H9 (cell line): ENCODE measurements at regions not wholly inside any gene's neighbourhood (a gene's known extent, or its start where the extent isn't known, plus 50 kb on each side); places are given as distances from the start of the nearest gene placed in this dataset.

Experiments
- DNase-seq: peaks from one replicate; pipeline ENCODE4 v3.0.0-alpha.2; 2017
- H2AFZ ChIP-seq: one replicate; pipeline ENCODE4 v1.6.1; 2013; ENCODE audit warnings: mild to moderate bottlenecking, low read length, control low read depth, moderate library complexity
- H2AK5ac ChIP-seq: 2 replicates; pipeline ENCODE4 v1.6.1; 2013; ENCODE audit warnings: low read length, control low read depth, mixed read lengths; ENCODE audit not compliant: insufficient read length
- H2BK120ac ChIP-seq: one replicate; pipeline ENCODE4 v1.6.1; 2013; ENCODE audit warnings: low read depth, mild to moderate bottlenecking, low read length, control low read depth, inconsistent platforms; ENCODE audit not compliant: poor library complexity, severe bottlenecking
- H2BK12ac ChIP-seq: 2 replicates; pipeline ENCODE4 v1.6.1; 2013; ENCODE audit warnings: low read length, control low read depth, mixed read lengths, low read depth; ENCODE audit not compliant: insufficient read length
- H2BK15ac ChIP-seq: 2 replicates; pipeline ENCODE4 v1.6.1; 2013; ENCODE audit warnings: low read depth, low read length, control low read depth
- H2BK20ac ChIP-seq: one replicate; pipeline ENCODE4 v1.6.1; 2013; ENCODE audit warnings: low read depth, mild to moderate bottlenecking, low read length, control low read depth, inconsistent platforms; ENCODE audit not compliant: poor library complexity, severe bottlenecking
- H2BK5ac ChIP-seq: 2 replicates; pipeline ENCODE4 v1.6.1; 2013; ENCODE audit warnings: low read length, control low read depth, mixed read lengths; ENCODE audit not compliant: insufficient read length
- H3K14ac ChIP-seq: 2 replicates; pipeline ENCODE4 v1.6.1; 2013; ENCODE audit warnings: low read length, control low read depth; ENCODE audit not compliant: insufficient read depth
- H3K18ac ChIP-seq: 2 replicates; pipeline ENCODE4 v1.6.1; 2013; ENCODE audit warnings: low read depth, mild to moderate bottlenecking, mixed read lengths, low read length, control low read depth; ENCODE audit not compliant: insufficient read length
- H3K23ac ChIP-seq: 2 replicates; pipeline ENCODE4 v1.6.1; 2013; ENCODE audit warnings: low read length, control low read depth, mixed read lengths, low read depth; ENCODE audit not compliant: insufficient read length
- H3K23me2 ChIP-seq: 2 replicates; pipeline ENCODE4 v1.6.1; 2013; ENCODE audit warnings: low read depth, mild to moderate bottlenecking, mixed read lengths, low read length, control low read depth; ENCODE audit not compliant: insufficient read length, poor library complexity, severe bottlenecking
- H3K27ac ChIP-seq: 2 replicates; pipeline ENCODE4 v1.5.1; 2013; ENCODE audit warnings: low read length, control low read depth, mixed read lengths, low read depth; ENCODE audit not compliant: insufficient read length
- H3K27me3 ChIP-seq: 2 replicates; pipeline ENCODE4 v1.6.1; 2013; ENCODE audit warnings: low read length, control low read depth, inconsistent platforms; ENCODE audit not compliant: insufficient read depth
- H3K4ac ChIP-seq: 2 replicates; pipeline ENCODE4 v1.6.1; 2013; ENCODE audit warnings: low read depth, mild to moderate bottlenecking, control low read depth, inconsistent platforms, low read length, moderate library complexity
- H3K4me1 ChIP-seq: 2 replicates; pipeline ENCODE4 v1.6.1; 2013; ENCODE audit warnings: low read length, control low read depth, inconsistent platforms; ENCODE audit not compliant: insufficient read depth
- H3K4me2 ChIP-seq: 2 replicates; pipeline ENCODE4 v1.6.1; 2013; ENCODE audit warnings: low read length, control low read depth, mixed read lengths; ENCODE audit not compliant: insufficient read length, insufficient read depth
- H3K56ac ChIP-seq: 2 replicates; pipeline ENCODE4 v1.6.1; 2013; ENCODE audit warnings: low read depth, mild to moderate bottlenecking, mixed read lengths, low read length, control low read depth; ENCODE audit not compliant: insufficient read length
- H3K79me1 ChIP-seq: 2 replicates; pipeline ENCODE4 v1.6.1; 2013; ENCODE audit warnings: low read depth, mild to moderate bottlenecking, moderate library complexity, low read length, control low read depth, inconsistent platforms; ENCODE audit not compliant: insufficient read depth, poor library complexity, severe bottlenecking
- H3K79me2 ChIP-seq: 2 replicates; pipeline ENCODE4 v1.6.1; 2013; ENCODE audit warnings: low read length, control low read depth, inconsistent platforms; ENCODE audit not compliant: insufficient read depth
- H3K9ac ChIP-seq: 2 replicates; pipeline ENCODE4 v1.6.1; 2013; ENCODE audit warnings: low read length, control low read depth, mixed read lengths; ENCODE audit not compliant: insufficient read length; ENCODE audit errors: extremely low read depth
- H3K9me3 ChIP-seq: one replicate; pipeline ENCODE4 v1.6.1; 2013; ENCODE audit warnings: low read depth, low read length, inconsistent platforms; ENCODE audit not compliant: control insufficient read depth
- H3T11ph ChIP-seq: one replicate; pipeline ENCODE4 v1.6.1; 2013; ENCODE audit warnings: mild to moderate bottlenecking, low read length, control low read depth, inconsistent platforms
- H4K20me1 ChIP-seq: one replicate; pipeline ENCODE4 v1.6.1; 2013; ENCODE audit not compliant: control insufficient read depth, insufficient read length, insufficient read depth
- H4K5ac ChIP-seq: 2 replicates; pipeline ENCODE4 v1.6.1; 2013; ENCODE audit warnings: low read depth, mild to moderate bottlenecking, mixed read lengths, low read length, control low read depth; ENCODE audit not compliant: insufficient read length
- H4K8ac ChIP-seq: replicated peaks from 2 replicates; pipeline ENCODE4 v1.6.1; 2013; ENCODE audit warnings: low read length, control low read depth, mixed read lengths, low read depth; ENCODE audit not compliant: insufficient read length
- H4K91ac ChIP-seq: 2 replicates; pipeline ENCODE4 v1.6.1; 2013; ENCODE audit warnings: low read depth, mild to moderate bottlenecking, moderate library complexity, mixed read lengths, low read length, control low read depth; ENCODE audit not compliant: insufficient read length
- H3K27ac Mint-ChIP-seq, 3 experiments: 2 replicates in 2 of 3; 3 replicates in 1 of 3; pipeline ENCODE4 v1.8.0; 2020 to 2021; ENCODE audit warnings: mixed read lengths in 3 of 3, mild to moderate bottlenecking in 1 of 3, moderate library complexity in 1 of 3
- H3K27me3 Mint-ChIP-seq: 2 replicates; pipeline ENCODE4 v1.8.0; 2021; ENCODE audit warnings: low read depth, mild to moderate bottlenecking, moderate library complexity, mixed read lengths
- H3K36me3 Mint-ChIP-seq, 3 experiments: 2 replicates in 2 of 3; 3 replicates in 1 of 3; pipeline ENCODE4 v1.8.0; 2020 to 2021; ENCODE audit warnings: low read depth in 3 of 3, mixed read lengths in 3 of 3; ENCODE audit not compliant: insufficient read depth in 1 of 3
- H3K4me1 Mint-ChIP-seq, 2 experiments: 2 replicates each; pipeline ENCODE4 v1.8.0; 2020; ENCODE audit warnings: mixed read lengths in 2 of 2
- H3K4me3 Mint-ChIP-seq, 2 experiments: 2 replicates in 1 of 2; 3 replicates in 1 of 2; pipeline ENCODE4 v1.8.0; 2020 to 2021; ENCODE audit warnings: mild to moderate bottlenecking in 2 of 2, mixed read lengths in 2 of 2, moderate library complexity in 1 of 2
- H3K9me3 Mint-ChIP-seq, 2 experiments: 2 replicates in 1 of 2; 3 replicates in 1 of 2; pipeline ENCODE4 v1.8.0; 2020; ENCODE audit warnings: mild to moderate bottlenecking in 2 of 2, mixed read lengths in 2 of 2, moderate library complexity in 1 of 2
- WGBS: extraction: QIAGEN DNeasy Blood & Tissue Kit; methylation state at CpG from one replicate; pipeline ENCODE4 v1.1.7; 2013; ENCODE audit warnings: missing lambda C conversion rate, low lambda C conversion rate, mixed read lengths; ENCODE audit not compliant: insufficient read length; ENCODE audit errors: extremely low coverage; 5-methylcytosine and 5-hydroxymethylcytosine counted together
- TF ChIP-seq, protein P1 (sequence below): fragments of 200-600 bp; sonication (generic); conservative IDR thresholded peaks from 3 replicates; pipeline ENCODE4 v1.8.0; 2021; ENCODE audit warnings: antibody characterized with exemption, mild to moderate bottlenecking

- H3K27me3 Mint-ChIP-seq: no peaks in the 10 kb centered on the region
- no peak overlapping the region for H3K14ac ChIP-seq
- H2BK20ac ChIP-seq: no peak overlapping the region
- H4K5ac ChIP-seq: no peak overlapping the region
- no peak overlapping the region for H3K4me2 ChIP-seq
- no peaks in the 10 kb centered on the region for H3K9me3 Mint-ChIP-seq
- no peak overlapping the region for H4K8ac ChIP-seq
- H2BK5ac ChIP-seq: no peak overlapping the region
- no peak overlapping the region for H3T11ph ChIP-seq
- no peaks in the 10 kb centered on the region for H3K4me1 ChIP-seq
- H3K23me2 ChIP-seq: no peaks in the 10 kb centered on the region
- no peaks in the 10 kb centered on the region for H4K20me1 ChIP-seq
- H3K27ac ChIP-seq: no peak overlapping the region
- no CpG with 5 or more reads among the region's 1 CpG for WGBS
- H3K4me3 Mint-ChIP-seq: no peak overlapping the region
- H2BK12ac ChIP-seq: no peak overlapping the region
- no peak overlapping the region for H2AFZ ChIP-seq
- no peak for DNase-seq
- no peak overlapping the region for H3K27ac Mint-ChIP-seq
- no peak overlapping the region for H4K91ac ChIP-seq
- no peak overlapping the region for H2BK15ac ChIP-seq
- H3K9me3 ChIP-seq: no peaks in the 10 kb centered on the region
- H3K36me3 Mint-ChIP-seq: no peaks in the 10 kb centered on the region
- H3K4me1 Mint-ChIP-seq: no peaks in the 10 kb centered on the region
- H3K18ac ChIP-seq: no peak overlapping the region
- no peaks in the 10 kb centered on the region for H3K79me2 ChIP-seq
- no peak overlapping the region for H3K56ac ChIP-seq
- H2BK120ac ChIP-seq: no peak overlapping the region
- no peak overlapping the region for H2AK5ac ChIP-seq
- H3K23ac ChIP-seq: no peak overlapping the region
- no peak overlapping the region for H3K4ac ChIP-seq
- H3K9ac ChIP-seq: no peak overlapping the region
- TF ChIP-seq, protein P1, sequence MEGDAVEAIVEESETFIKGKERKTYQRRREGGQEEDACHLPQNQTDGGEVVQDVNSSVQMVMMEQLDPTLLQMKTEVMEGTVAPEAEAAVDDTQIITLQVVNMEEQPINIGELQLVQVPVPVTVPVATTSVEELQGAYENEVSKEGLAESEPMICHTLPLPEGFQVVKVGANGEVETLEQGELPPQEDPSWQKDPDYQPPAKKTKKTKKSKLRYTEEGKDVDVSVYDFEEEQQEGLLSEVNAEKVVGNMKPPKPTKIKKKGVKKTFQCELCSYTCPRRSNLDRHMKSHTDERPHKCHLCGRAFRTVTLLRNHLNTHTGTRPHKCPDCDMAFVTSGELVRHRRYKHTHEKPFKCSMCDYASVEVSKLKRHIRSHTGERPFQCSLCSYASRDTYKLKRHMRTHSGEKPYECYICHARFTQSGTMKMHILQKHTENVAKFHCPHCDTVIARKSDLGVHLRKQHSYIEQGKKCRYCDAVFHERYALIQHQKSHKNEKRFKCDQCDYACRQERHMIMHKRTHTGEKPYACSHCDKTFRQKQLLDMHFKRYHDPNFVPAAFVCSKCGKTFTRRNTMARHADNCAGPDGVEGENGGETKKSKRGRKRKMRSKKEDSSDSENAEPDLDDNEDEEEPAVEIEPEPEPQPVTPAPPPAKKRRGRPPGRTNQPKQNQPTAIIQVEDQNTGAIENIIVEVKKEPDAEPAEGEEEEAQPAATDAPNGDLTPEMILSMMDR: no peak
- no peaks in the 10 kb centered on the region for H3K79me1 ChIP-seq
- no peaks in the 10 kb centered on the region for H3K27me3 ChIP-seq
Observed at GRCh38 chr5:109468288-109468676, 58.5 kb upstream of the PJA2 start.
